NK-92 treated with Interleukin-12 subunit alpha and Interleukin-12 subunit beta, amount 100 ng/mL, for 24 hours (cell line): ENCODE measurements at regions not wholly inside any gene's neighbourhood (a gene's known extent, or its start where the extent isn't known, plus 50 kb on each side); places are given as distances from the start of the nearest gene placed in this dataset.
"Not testable (repeated sequence)": the region's sequence is repeated elsewhere in the genome, so short reads cannot be mapped to it uniquely, and the experiment has no call there.

ENCODE experiments used
- DNase-seq: peaks from one replicate; lab custom pipeline; 2025; lab: John Stamatoyannopoulos, UW

DNA sequence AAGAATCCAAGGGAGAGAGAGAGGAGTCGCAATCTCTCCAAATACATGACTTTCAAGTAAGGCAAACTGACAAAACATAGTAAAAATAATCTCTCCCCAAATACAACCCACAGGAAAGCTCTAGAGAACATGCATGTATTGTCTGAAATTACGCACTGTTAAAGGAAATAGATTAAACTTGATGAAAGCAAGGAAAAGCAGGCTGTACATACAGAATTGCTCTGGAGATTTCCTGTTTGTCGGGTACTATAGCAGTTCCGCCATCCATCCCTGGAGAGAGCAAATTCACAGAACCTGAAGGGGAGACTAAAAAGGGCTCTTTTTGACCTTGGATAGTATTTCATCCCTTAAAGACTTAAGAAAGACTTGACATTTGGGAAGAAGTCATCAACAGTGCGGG, 170.2 kb upstream of the BET1 start:
- no peak for DNase-seq

- DNase-seq: no peak
These were observed 170.8 kb upstream of the BET1 start for GRCh38 chr7:94174956-94175355.

- DNase-seq: no peak
These were observed 172.6 kb upstream of the BET1 start for GRCh38 chr7:94176694-94177200.

- DNase-seq: no peak
These were observed 173.3 kb upstream of the BET1 start for GRCh38 chr7:94177441-94177840.

- peak; percentile 17 for DNase-seq
These were observed 174.1 kb upstream of the BET1 start for GRCh38 chr7:94178230-94178629.

DNA sequence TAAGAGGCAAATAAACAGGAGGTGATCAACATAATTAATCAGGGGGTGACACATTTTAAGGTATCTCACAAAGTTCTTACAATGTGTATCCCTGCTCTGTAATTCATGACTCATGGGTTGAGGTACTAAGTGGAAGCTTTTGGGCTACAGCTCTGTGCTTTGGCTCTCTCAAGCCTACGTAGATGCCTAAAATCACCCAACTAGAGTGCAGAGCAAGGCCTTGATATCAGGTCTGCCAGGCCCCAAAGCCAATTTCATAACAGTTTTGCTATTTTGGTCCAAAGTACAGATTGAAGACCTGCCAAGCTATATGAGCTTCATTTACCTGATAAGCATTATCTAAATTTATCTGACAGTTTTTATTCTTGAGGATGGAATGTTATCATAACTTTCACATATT, 175.3 kb upstream of the BET1 start:
- DNase-seq: no peak

- no peak for DNase-seq
These were observed 177.9 kb upstream of the BET1 start for GRCh38 chr7:94182066-94182465.

- no peak for DNase-seq
These were observed 178.6 kb upstream of the BET1 start for GRCh38 chr7:94182721-94183120.

GRCh38 chr7:94183289-94183749, 179.2 kb upstream of the BET1 start:
- DNase-seq: peak; percentile 15

GRCh38 chr7:94183891-94184290, 179.7 kb upstream of the BET1 start:
- DNase-seq: no peak

DNA sequence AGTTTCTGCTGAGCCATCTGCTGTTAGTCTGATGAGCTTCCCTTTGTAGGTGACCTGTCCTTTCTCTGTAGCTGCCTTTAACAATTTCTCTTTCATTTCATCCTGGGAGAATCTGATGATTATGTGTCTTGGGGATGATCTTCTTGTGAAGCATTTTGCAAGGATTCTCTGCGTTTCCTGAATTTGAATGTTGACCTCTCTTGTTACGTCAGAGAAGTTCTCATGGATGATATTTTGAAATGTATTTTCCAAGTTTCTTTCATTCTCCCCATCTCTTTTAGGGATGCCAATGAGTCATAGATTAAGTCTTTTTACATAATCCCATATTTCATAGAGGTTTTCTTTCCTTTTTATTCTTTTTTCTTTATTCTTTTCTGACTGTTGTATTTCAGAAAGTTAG, 184.2 kb upstream of the BET1 start:
- DNase-seq: no peak

- no peak for DNase-seq
These were observed 186.5 kb upstream of the BET1 start for GRCh38 chr7:94190599-94191061.

DNA sequence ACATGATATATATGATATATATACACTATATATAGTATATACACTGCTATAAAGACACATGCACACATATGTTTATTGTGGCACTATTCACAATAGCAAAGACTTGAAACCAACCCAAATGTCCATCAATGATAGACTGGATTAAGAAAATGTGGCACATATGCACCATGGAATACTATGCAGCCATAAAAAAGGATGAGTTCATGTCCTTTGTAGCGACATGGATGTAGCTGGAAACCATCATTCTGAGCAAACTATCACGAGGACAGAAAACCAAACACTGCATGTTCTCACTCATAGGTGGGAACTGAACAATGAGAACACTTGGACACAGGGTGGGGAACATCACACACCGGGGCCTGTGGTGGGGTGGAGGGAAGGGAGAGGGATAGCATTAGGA, 190.3 kb upstream of the BET1 start:
- DNase-seq: not testable (repeated sequence)

- DNase-seq: no peak
These were observed 191.0 kb upstream of the BET1 start for GRCh38 chr7:94195201-94195600.

GRCh38 chr7:94195813-94196212, 191.7 kb upstream of the BET1 start:
- no peak for DNase-seq

- no peak for DNase-seq
These were observed 189.2 kb upstream of the COL1A2 start for GRCh38 chr7:94205529-94205928.

GRCh38 chr7:94206295-94206694, 188.4 kb upstream of the COL1A2 start:
- no peak for DNase-seq

DNA sequence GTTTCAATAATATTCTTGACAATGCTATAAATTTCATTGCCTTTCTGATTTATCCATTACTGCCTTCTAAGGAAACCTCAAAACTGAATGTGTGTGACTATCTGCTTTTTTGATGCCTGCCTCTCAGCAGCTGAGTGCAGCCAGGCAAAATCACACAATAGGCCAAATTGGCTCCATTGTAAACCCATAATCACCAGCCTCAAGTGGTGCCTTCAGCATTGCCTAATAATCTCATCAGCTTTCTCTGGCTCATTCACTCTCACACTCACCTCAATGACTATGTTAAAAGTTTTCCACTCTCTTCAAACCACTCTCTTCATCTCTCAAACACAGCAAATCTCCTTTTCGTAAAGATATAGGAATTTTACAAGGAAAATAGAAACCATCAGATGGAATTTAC, 182.5 kb upstream of the COL1A2 start:
- no peak for DNase-seq

DNA sequence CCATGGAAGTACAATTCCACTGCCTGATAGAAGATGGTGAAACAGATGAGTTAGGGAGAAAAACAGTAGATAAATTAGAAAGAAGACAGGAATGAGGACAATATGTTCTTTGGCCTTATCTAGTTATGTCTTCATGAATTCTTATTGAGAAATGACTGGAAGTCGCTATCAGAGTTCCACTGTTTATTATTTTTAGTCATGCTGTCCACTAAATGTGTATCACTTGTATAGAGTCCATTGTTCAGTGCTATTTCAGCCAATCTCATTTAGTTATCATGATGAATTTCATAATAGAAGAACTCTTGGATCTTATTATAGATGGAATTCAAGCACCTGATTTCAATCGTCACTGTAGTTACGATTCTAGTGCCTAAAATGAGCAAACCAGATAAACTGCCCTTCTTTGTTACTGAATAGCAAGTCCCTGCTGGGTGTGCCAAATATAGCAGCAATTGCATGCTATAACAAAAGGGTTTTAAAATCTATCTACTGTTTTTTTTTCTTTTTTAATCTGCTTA, 177.7 kb upstream of the COL1A2 start:
- DNase-seq: no peak

DNA sequence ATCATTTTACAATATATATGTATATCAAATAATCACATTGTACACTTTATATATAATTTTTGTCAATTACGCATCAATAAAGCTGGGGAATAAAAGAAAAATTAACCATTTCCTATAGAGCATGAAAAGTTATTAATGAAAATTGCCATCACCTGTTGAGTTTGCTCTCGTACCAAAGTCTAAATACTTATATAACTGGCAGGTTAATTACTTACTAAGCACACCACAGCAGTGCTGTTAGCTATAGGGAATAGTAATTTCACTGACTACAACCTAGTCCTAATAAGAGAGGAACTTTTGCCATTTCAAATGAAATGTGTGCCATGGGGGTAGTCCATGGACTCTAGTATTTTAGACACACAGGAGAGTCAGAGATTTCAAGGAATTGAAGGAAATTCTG, 176.9 kb upstream of the COL1A2 start:
- DNase-seq: no peak

DNA sequence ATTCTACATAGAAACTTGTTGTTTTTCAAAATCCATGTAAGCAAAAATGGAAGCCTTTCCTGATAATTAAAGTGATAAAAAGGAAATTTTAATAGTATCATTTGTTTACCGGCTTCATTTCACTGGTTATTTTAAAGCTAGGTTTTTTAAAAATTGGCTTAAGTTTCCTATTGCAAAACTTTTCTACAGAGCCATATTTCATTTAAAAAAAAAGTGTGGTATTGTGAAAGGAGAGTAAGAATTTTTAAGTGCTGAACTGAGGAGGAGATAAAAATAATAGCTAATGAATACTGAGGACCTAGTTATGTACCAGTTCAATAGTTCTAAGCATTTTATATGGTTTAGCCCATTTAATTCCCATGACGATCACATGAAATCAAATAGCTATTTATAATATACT, 172.2 kb upstream of the COL1A2 start:
- no peak for DNase-seq

- no peak for DNase-seq
These were observed 171.2 kb upstream of the COL1A2 start for GRCh38 chr7:94223375-94224084.

DNA sequence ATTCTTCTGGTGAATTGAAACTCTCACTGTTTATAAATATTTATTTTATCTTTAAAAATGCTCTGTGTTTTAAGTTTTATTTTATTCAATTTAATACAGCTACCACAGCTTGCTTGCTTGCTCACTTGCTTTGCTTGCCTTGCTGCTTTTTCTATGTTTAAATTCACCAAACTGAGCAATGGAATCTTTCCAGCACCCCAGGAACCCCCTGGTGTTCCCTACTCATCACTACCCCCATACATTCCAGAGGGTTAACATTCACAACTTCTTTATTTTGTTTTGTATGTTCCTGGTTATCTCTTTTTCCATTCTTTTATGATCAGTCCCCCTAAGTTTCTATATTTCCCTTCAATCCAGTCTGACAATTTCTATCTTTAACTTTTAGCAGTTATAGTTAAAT, 166.5 kb upstream of the COL1A2 start:
- no peak for DNase-seq

GRCh38 chr7:94228678-94229077, 166.0 kb upstream of the COL1A2 start:
- no peak for DNase-seq
